ENCODE measurements at regions not wholly inside any gene's neighbourhood (a gene's known extent, or its start where the extent isn't known, plus 50 kb on each side); places are given as distances from the start of the nearest gene placed in this dataset.
A peak's percentile ranks its signal among the peaks of the same experiment; 100 is the strongest.

- Histone ChIP-seq H3K27ac (no peak overlapping the region), H3K79me2 (ENCODE audit: low read depth) (no peaks in the 10 kb centered on the region), H3F3A (ENCODE audit: low read depth) (no peaks in the 10 kb centered on the region), H3K27me3 (no peaks in the 10 kb centered on the region), H3K4me1 (no peaks in the 10 kb centered on the region), H3K4me3 (no peak overlapping the region), H3K4me2 (no peak overlapping the region), H3K9me3 (ENCODE audit: low read depth) (no peaks in the 10 kb centered on the region), H2AFZ (replicated peaks) (no peak overlapping the region), H4K20me1 (ENCODE audit: low read depth) (no peaks in the 10 kb centered on the region), H3K9ac (no peak overlapping the region), H3K36me3 (no peaks in the 10 kb centered on the region)
- TF ChIP-seq EZH2 (IDR thresholded peaks at IDR 0.05) (no peak), CTCF (IDR thresholded peaks at IDR 0.05) (no peak), EZH2phosphoT487 (IDR thresholded peaks at IDR 0.05) (no peak)
- Mint-ChIP-seq H3K9me3 (peaks cover 9% of the 10 kb centered on the region), H3K27ac (no peak overlapping the region), H3K36me3 (no peaks in the 10 kb centered on the region), H3K27me3 (ENCODE audit: insufficient read depth, low read depth) (peaks cover 15% of the 10 kb centered on the region), H3K4me3 (no peak overlapping the region), H3K4me1 (peaks cover 16% of the 10 kb centered on the region)
- no peak for DNase-seq (ENCODE audit: low spot score)
Observed at GRCh38 chr6:23855497-23856116, 270.4 kb upstream of the NRSN1 start.

DNA sequence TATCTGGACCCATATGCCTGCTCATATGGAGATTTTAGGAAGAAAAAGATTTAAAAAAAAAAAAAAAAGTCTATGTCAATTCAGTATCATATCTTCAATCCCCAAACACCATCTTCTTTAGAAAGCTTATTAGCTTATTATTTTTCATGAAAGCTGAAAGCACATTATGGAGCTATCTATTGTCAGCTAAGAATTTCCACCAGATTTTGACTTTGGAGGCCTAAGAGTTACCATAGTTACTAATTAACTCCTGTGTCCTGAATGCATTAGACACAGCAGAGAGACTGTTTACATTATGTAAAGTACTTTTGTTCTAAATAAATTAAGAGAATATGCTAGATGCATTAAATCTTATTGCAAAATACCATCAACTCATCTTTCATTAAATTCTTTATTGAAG is 255.5 kb upstream of the NRSN1 start:
- Histone ChIP-seq H3K4me2 (no peak overlapping the region), H3K36me3 (no peaks in the 10 kb centered on the region), H2AFZ (replicated peaks) (no peak overlapping the region), H3K27ac (no peak overlapping the region), H3K4me1 (no peaks in the 10 kb centered on the region), H3K79me2 (ENCODE audit: low read depth) (no peaks in the 10 kb centered on the region), H4K20me1 (ENCODE audit: low read depth) (no peaks in the 10 kb centered on the region), H3K27me3 (no peaks in the 10 kb centered on the region), H3K9ac (no peak overlapping the region), H3F3A (ENCODE audit: low read depth) (no peaks in the 10 kb centered on the region), H3K9me3 (ENCODE audit: low read depth) (no peaks in the 10 kb centered on the region), H3K4me3 (no peak overlapping the region)
- H3K36me3 Mint-ChIP-seq: no peaks in the 10 kb centered on the region
- H3K4me1 Mint-ChIP-seq: peaks cover 18% of the 10 kb centered on the region
- H3K9me3 Mint-ChIP-seq: peaks cover 11% of the 10 kb centered on the region
- no peaks in the 10 kb centered on the region for H3K27me3 Mint-ChIP-seq (ENCODE audit: insufficient read depth, low read depth)
- no peak overlapping the region for H3K4me3 Mint-ChIP-seq
- TF ChIP-seq CTCF (IDR thresholded peaks at IDR 0.05): no peak
- no peak overlapping the region for H3K27ac Mint-ChIP-seq
- DNase-seq (ENCODE audit: low spot score): no peak

DNA sequence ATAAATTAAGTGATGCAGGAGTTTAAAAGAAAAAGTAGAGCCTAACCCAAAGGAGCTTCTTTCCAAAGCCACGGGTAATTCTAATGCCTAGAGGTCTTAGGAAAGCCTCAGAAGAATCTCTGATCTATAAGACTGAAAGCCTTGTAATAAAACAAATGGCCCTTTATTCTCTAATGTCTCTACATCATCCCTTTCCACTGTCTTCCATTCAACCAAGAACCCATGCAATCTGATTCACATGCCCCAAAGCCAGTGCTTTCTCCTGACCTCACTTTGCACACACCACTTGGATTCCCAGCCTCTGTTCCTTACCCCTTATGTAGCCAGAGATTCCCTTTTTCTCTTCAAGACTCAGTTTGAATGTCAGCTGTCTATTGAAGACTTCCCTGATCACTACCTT is 252.9 kb upstream of the NRSN1 start:
- Histone ChIP-seq H3K4me1 (no peaks in the 10 kb centered on the region), H3K27me3 (no peaks in the 10 kb centered on the region), H2AFZ (replicated peaks) (peak overlapping the region; percentile 63), H3F3A (ENCODE audit: low read depth) (no peaks in the 10 kb centered on the region), H3K36me3 (no peaks in the 10 kb centered on the region), H4K20me1 (ENCODE audit: low read depth) (no peaks in the 10 kb centered on the region), H3K4me2 (no peak overlapping the region), H3K9me3 (ENCODE audit: low read depth) (no peaks in the 10 kb centered on the region), H3K9ac (no peak overlapping the region), H3K27ac (no peak overlapping the region), H3K4me3 (no peak overlapping the region), H3K79me2 (ENCODE audit: low read depth) (no peaks in the 10 kb centered on the region)
- DNase-seq (ENCODE audit: low spot score): no peak
- Mint-ChIP-seq H3K27me3 (ENCODE audit: insufficient read depth, low read depth) (no peaks in the 10 kb centered on the region), H3K9me3 (no peaks in the 10 kb centered on the region), H3K36me3 (no peaks in the 10 kb centered on the region), H3K4me1 (peaks cover 18% of the 10 kb centered on the region), H3K4me3 (no peak overlapping the region), H3K27ac (no peak overlapping the region)
- no peak for TF ChIP-seq EZH2 (IDR thresholded peaks at IDR 0.05)

- H3K4me3 ChIP-seq: no peak overlapping the region
- peaks cover 16% of the 10 kb centered on the region for H3K4me1 Mint-ChIP-seq
- no peaks in the 10 kb centered on the region for H3K27me3 Mint-ChIP-seq (ENCODE audit: insufficient read depth, low read depth)
- no peak overlapping the region for H3K4me3 Mint-ChIP-seq
- TF ChIP-seq EZH2phosphoT487 (IDR thresholded peaks at IDR 0.05): no peak
- no peak for TF ChIP-seq EZH2 (IDR thresholded peaks at IDR 0.05)
- TF ChIP-seq CTCF (IDR thresholded peaks at IDR 0.05): no peak
- no peaks in the 10 kb centered on the region for H3K36me3 Mint-ChIP-seq
- H3K9me3 ChIP-seq (ENCODE audit: low read depth): no peaks in the 10 kb centered on the region
- H4K20me1 ChIP-seq (ENCODE audit: low read depth): no peaks in the 10 kb centered on the region
- H3K4me2 ChIP-seq: no peak overlapping the region
- H3K27me3 ChIP-seq: no peaks in the 10 kb centered on the region
- no peaks in the 10 kb centered on the region for H3K79me2 ChIP-seq (ENCODE audit: low read depth)
- no peaks in the 10 kb centered on the region for H3K36me3 ChIP-seq
- no peak overlapping the region for H3K27ac ChIP-seq
- H3K27ac Mint-ChIP-seq: no peak overlapping the region
- H3K9me3 Mint-ChIP-seq: no peaks in the 10 kb centered on the region
- H3K4me1 ChIP-seq: no peaks in the 10 kb centered on the region
- no peak overlapping the region for H3K9ac ChIP-seq
- peak overlapping the region; percentile 12 for H2AFZ ChIP-seq (replicated peaks)
- DNase-seq (ENCODE audit: low spot score): peak; percentile 9
- no peaks in the 10 kb centered on the region for H3F3A ChIP-seq (ENCODE audit: low read depth)
Observed at GRCh38 chr6:23875006-23875405, 251.0 kb upstream of the NRSN1 start.

Measured in neural progenitor cell (in vitro differentiated cells).